HG03196 (cell line): ENCODE measurements at regions not wholly inside any gene's neighbourhood (a gene's known extent, or its start where the extent isn't known, plus 50 kb on each side); places are given as distances from the start of the nearest gene placed in this dataset.

Source experiments
- ATAC-seq: cut with Tn5 transposase; IDR thresholded peaks from one replicate; pipeline ENCODE4 v1.9.1; 2021; ENCODE audit not compliant: unreplicated experiment

GRCh38 chr16:72228014-72228413 lies 56.1 kb upstream of the PMFBP1 start:
- ATAC-seq, result no peak

DNA sequence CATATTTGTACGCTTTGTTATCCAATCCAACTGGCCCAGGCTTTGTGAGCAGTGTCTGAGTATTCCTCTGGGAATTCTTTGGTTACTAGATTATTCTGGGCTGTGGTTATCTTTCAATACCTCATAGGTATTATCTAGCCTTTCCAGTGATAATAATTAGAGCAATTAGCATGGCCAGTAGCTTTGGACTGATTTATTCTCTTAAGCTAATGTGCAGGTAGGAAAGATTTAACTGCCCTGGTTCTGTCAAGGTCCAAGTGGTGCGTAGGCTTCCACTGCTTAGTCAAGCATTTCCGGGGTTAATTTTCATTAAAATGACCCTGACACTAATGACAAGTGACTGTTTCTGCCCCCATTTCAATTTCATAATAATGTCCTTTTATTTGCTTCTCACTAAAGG lies 54.2 kb upstream of the PMFBP1 start:
- no peak for ATAC-seq

- ATAC-seq, result no peak
These were observed 52.4 kb upstream of the PMFBP1 start for GRCh38 chr16:72224260-72224768.

- no peak for ATAC-seq
These were observed 50.5 kb upstream of the PMFBP1 start for GRCh38 chr16:72222503-72222902.
